Right cardiac atrium (tissue), 5 donors: ENCODE measurements at regions not wholly inside any gene's neighbourhood (a gene's known extent, or its start where the extent isn't known, plus 50 kb on each side); places are given as distances from the start of the nearest gene placed in this dataset.
A peak's percentile ranks its signal among the peaks of the same experiment; 100 is the strongest.
"Not testable (repeated sequence)": the region's sequence is repeated elsewhere in the genome, so short reads cannot be mapped to it uniquely, and the experiment has no call there.

Experiments
- ATAC-seq, 2 donors: fragments of 200-7000 bp; cut with Tn5 transposase; one replicate each; pipeline versions ENCODE4 v1.8.0 to v1.9.1; 2020; ENCODE audit warnings: moderate library complexity in 2 of 2, mild to moderate bottlenecking in 1 of 2
- DNase-seq, 3 donors: peaks; one replicate each; pipeline ENCODE4 v3.0.0-alpha.2; 2020
- H3K27ac ChIP-seq: one replicate; pipeline ENCODE4 v1.5.1; 2013; ENCODE audit warnings: mild to moderate bottlenecking, low read length, control low read depth, moderate library complexity
- H3K27me3 ChIP-seq: one replicate; pipeline ENCODE4 v1.6.1; 2013; ENCODE audit not compliant: control insufficient read depth, insufficient read depth
- H3K4me1 ChIP-seq: one replicate; pipeline ENCODE4 v1.6.1; 2013; ENCODE audit warnings: low read length; ENCODE audit not compliant: control insufficient read depth, insufficient read depth
- H3K4me3 ChIP-seq: one replicate; pipeline ENCODE4 v1.5.1; 2013; ENCODE audit warnings: low read length, control low read depth
- H3K9me3 ChIP-seq: one replicate; pipeline ENCODE4 v1.6.1; 2013; ENCODE audit warnings: low read length; ENCODE audit not compliant: control insufficient read depth
- WGBS: extraction: QIAGEN DNeasy Blood & Tissue Kit; methylation state at CpG from one replicate; pipeline ENCODE4 v1.1.7; 2013; 5-methylcytosine and 5-hydroxymethylcytosine counted together
- intact Hi-C, 4 donors: fragments of 100-400 bp; cut with DNase I; formaldehyde crosslinking; loops; one replicate each; pipeline versions ENCODE4 v1.11.0 to v1.14.0; 2022 to 2023
- donor health status: healthy with polysubstance abuse.
- donor health status: DM: no; HTN: yes; CAD: no.
- donor health status: DM: no; HTN: no; CAD: no.
- donor health status: DM: no; HTN: yes; CAD: no; lungs with severe emphysema.
- donor health status: DM: yes; HTN: yes; CAD: no.

DNA sequence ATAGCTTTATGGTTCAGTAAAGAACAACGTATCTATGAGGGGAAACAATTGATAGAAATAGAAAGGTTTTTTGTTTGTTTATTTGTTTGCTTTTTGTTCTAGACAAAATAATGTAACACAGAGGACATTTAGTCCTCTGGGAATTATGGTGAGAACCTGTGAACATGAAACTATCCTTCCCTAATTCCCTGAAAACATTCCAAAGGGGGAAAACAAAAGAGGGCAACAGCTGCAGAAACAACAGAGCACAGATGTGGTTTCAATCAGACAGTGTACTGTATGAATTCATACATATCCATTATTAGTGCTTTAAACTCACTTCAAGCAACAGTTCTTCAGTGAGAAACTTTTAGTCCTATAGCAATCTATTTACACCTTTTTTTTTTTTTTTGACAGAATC is 1489.8 kb upstream of the C9orf72 start:
- DNase-seq (no peak), ATAC-seq (no peak)
- no peaks in the 10 kb centered on the region for H3K9me3 ChIP-seq
- H3K27ac ChIP-seq: no peak overlapping the region
- H3K4me1 ChIP-seq: no peaks in the 10 kb centered on the region
- no peaks in the 10 kb centered on the region for H3K27me3 ChIP-seq
- intact Hi-C loops: no loop called here
- no peak overlapping the region for H3K4me3 ChIP-seq
- 69% methylated on average over 1 of the region's 1 CpG for WGBS

DNA sequence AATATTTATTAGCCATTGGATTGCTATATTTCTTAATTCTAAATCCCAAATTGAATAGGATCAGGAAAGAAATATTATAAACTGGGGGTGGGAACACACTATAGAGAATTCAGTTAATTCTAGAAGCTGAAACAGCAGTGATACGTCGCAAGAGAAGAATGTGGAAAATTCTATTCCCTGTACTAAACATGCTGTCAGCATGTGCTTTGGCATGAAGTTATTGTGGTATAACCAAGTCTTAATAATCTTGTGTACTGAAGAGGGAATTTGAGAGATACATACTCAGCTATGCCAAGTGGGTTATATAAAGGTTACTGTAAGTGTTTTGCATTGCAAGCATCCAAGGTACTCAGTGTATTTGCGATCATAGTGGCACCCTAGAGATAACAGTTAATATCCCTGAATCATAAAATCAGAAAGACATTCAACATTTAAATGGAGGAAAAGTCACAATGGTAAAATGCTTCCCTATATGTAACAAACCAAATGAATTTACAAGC is 1492.9 kb upstream of the C9orf72 start:
- DNase-seq: no peak
- H3K4me1 ChIP-seq: no peaks in the 10 kb centered on the region
- H3K9me3 ChIP-seq: no peaks in the 10 kb centered on the region
- no peak overlapping the region for H3K4me3 ChIP-seq
- H3K27ac ChIP-seq: no peak overlapping the region
- no peaks in the 10 kb centered on the region for H3K27me3 ChIP-seq
- WGBS: 74% methylated on average over 3 of the region's 3 CpGs
- intact Hi-C loops: no loop called here
- no peak for ATAC-seq

DNA sequence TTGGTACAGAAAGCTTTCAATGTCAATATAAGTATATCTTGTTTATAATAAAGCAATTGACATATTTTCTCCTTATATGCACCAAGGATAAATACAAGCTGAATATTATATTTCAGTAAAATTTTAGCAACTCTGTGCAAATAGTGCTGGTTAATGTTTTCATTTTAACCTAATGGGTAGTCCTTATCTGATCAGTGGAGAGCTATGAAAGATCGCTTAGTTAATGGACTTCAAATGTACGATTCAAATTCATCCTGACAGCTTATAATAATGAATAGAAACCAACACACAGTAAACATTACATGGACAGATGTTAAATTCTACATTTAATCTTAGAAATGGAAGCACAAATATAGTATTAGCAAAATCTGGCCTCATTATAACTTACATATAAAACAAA is 1495.2 kb upstream of the C9orf72 start:
- 78% methylated on average over 2 of the region's 2 CpGs for WGBS
- Histone ChIP-seq H3K9me3 (no peaks in the 10 kb centered on the region), H3K4me1 (no peaks in the 10 kb centered on the region), H3K4me3 (no peak overlapping the region), H3K27ac (no peak overlapping the region), H3K27me3 (no peaks in the 10 kb centered on the region)
- ATAC-seq: no peak
- intact Hi-C loops: no loop called here
- DNase-seq: no peak

DNA sequence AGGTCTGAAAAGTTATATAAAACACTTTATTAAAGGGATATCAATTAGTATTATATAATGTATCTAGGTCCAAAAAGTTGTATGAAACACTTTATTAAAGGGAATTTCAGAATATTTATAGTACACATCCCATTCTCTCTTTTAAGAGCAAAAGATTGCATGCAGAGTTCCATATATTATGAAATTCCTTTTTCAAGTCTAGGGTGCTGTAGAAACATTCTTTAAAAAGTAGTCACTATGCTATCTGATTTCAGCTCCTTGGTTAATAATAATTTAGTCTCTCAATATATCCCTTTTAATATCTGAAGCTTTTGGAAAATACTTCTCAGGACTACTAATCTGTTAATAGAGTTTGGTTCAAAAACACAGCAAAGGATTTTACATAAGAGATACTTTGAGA is 1496.1 kb upstream of the C9orf72 start:
- H3K4me3 ChIP-seq: no peak overlapping the region
- no peaks in the 10 kb centered on the region for H3K27me3 ChIP-seq
- H3K9me3 ChIP-seq: no peaks in the 10 kb centered on the region
- intact Hi-C loops: no loop called here
- no peaks in the 10 kb centered on the region for H3K4me1 ChIP-seq
- ATAC-seq (no peak), DNase-seq (no peak)
- H3K27ac ChIP-seq: no peak overlapping the region

DNA sequence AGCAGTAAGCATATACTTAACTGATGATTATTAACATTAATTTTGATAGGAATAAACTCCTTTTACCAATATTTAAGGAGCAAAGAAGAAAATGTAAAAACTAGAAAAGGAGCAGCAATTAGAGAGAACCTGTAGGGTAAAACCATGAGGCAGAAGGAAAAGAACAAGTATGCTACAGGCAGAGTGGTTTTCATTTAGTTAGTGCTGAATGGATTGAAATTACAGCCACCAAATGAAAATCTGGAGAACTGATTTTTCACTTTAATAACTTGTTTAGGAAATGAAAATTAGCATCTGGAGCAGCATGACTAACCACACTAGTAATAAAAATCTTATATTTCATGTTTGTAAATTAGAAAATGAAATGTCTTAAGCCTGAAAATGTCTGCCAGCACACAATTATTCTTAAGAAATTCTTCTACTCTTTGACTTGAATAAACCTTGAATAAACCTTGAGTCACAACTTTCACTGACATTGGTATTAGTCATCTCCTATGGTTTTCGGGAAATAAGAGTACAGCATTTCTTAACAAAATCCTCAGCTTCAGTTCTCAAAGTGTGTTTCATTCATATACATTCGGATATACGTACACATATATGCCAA is 1504.9 kb upstream of the C9orf72 start:
- Histone ChIP-seq H3K27ac (no peak overlapping the region), H3K27me3 (no peaks in the 10 kb centered on the region), H3K4me1 (no peaks in the 10 kb centered on the region), H3K9me3 (no peaks in the 10 kb centered on the region), H3K4me3 (no peak overlapping the region)
- intact Hi-C loops: no loop called here
- ATAC-seq: no peak
- 86% methylated on average over 3 of the region's 3 CpGs for WGBS
- no peak for DNase-seq

DNA sequence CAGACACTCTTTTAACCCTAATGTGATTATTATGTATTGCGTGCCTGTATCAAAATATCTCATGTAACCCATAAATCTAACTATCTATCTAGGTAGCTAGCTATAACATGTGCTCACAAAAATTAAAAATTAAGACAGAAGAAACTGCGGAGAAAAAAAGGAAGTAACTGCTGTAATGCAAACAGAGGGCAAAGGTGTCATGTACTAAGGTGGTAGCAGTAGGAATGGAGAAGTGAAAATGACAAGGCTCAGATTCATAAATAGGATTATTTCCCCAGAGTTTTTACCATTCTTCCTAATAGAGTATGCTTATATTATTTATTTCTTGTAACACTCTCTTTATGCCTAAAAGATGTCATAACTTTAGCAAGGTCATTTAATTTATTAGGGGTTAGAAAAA is 1527.5 kb upstream of the C9orf72 start:
- intact Hi-C loops: no loop called here
- H3K27me3 ChIP-seq: no peaks in the 10 kb centered on the region
- H3K9me3 ChIP-seq: no peaks in the 10 kb centered on the region
- no peaks in the 10 kb centered on the region for H3K4me1 ChIP-seq
- 66% methylated on average over 2 of the region's 2 CpGs for WGBS
- no peak for DNase-seq
- no peak overlapping the region for H3K4me3 ChIP-seq
- no peak overlapping the region for H3K27ac ChIP-seq
- no peak for ATAC-seq

DNA sequence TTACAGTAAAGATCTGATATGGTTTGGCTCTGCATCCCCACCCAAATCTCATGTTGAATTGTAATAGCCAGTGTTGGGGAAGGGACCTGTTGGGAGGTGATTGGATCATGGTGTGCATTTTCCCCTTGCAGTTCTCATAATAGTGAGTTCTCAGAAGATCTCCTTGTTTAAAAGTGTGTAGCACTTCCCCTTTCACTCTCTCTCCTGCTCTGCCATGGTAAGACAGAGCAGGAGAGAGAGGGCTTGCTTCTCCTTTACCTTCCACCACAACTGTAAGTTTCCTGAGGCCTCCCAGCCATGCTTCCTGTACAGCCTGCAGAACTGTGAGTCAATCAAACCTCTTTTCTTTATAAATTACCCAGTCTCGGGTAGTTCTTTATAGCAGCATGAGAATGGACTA is 1530.9 kb upstream of the C9orf72 start:
- intact Hi-C loops, H3K4me1 ChIP-seq, H3K27ac ChIP-seq, DNase-seq, H3K9me3 ChIP-seq, ATAC-seq, H3K4me3 ChIP-seq, H3K27me3 ChIP-seq: not testable (repeated sequence)
- 65% methylated on average over 1 of the region's 1 CpG for WGBS

DNA sequence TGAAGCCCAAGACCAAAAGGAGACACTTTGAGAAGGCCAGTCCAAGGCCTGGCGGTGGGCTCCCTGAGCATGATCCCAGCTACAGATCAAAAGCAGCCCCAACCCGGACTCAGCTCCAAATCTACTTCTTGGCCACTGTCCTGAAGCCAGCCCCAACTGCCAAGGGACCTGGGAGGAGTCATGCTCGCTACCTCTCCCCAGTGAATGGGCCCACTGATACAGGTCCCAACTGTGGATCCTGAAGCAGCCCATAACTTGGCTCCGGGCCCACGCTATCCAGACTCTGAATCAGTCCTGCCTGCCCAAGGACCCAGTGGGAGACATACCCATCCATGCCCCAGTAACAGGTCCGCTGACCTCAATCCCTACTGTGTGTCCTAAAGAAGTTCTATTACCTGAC is 1545.3 kb upstream of the C9orf72 start:
- no peaks in the 10 kb centered on the region for H3K27me3 ChIP-seq
- intact Hi-C loops: no loop called here
- ATAC-seq (peak in 1 of 2 donors; percentile 26), DNase-seq (peak in 2 of 3 donors; percentile 15 to 43)
- no peak overlapping the region for H3K27ac ChIP-seq
- no peaks in the 10 kb centered on the region for H3K4me1 ChIP-seq
- WGBS: 71% methylated on average over 6 of the region's 6 CpGs
- H3K9me3 ChIP-seq: no peaks in the 10 kb centered on the region
- H3K4me3 ChIP-seq: no peak overlapping the region

DNA sequence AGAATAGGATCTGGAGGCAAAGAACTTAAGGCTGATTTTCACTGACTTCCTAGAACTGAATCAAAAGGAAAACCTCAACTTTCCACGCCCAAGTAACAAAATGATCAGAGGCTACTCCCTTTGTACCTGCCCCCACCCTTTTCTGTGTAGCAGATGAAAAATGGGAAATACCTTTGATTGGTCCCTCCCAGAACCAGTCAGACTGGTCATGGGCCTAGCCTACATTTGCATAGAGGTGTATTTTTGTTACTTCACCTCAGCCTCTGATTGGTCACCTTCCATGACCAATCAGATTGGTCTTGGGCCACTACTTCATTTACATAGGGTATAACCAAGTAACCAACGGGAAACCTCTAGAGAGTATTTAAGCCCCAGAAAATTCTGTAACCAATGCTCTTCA is 1553.5 kb upstream of the C9orf72 start:
- intact Hi-C loops: no loop called here
- Histone ChIP-seq H3K4me3 (no peak overlapping the region), H3K9me3 (peaks cover 2% of the 10 kb centered on the region), H3K27me3 (no peaks in the 10 kb centered on the region), H3K4me1 (no peaks in the 10 kb centered on the region), H3K27ac (no peak overlapping the region)
- ATAC-seq (no peak), DNase-seq (no peak)
- 78% methylated on average over 2 of the region's 2 CpGs for WGBS

DNA sequence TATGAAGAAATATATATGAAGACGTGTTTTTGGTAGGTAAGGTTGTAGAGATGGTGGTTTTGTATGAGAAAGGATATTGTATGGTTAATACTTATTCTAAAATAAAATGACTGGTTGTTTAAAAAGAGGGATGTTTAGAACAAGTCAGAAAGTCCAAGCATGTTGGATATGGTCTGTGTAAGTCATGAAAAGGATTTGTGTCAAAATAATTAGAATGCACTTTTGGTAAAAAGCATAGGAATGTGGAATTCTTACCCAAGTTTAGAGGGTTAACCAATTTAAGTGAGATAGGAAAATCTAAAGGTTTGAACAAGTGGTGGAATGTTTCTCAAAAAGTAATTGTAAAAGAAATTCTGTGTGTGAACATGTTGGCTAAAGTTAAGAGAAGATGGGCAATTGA is 1556.5 kb upstream of the C9orf72 start:
- 66% methylated on average over 1 of the region's 1 CpG for WGBS
- no peak for ATAC-seq
- intact Hi-C loops: no loop called here
- no peak overlapping the region for H3K27ac ChIP-seq
- H3K4me3 ChIP-seq: no peak overlapping the region
- H3K9me3 ChIP-seq: peaks cover 4% of the 10 kb centered on the region
- no peaks in the 10 kb centered on the region for H3K4me1 ChIP-seq
- no peak for DNase-seq
- no peaks in the 10 kb centered on the region for H3K27me3 ChIP-seq

DNA sequence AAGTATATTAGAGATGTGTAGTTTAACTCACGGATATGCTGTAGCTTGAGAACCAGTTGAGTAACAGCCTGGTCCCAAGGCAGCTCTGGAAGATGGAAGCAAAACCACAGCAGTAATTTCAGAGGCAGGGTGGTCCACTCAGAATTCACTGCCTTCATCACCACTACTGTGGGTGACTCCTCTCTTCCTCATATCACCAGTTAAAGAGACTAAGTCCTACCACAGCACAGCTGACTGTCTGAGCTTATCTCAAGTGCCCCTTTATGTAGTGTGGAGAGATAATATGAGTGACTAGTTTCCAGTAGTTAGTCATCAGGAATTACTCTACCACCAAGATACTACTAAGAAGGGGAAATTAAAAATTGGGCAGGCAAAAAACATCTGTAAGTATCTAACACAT is 1571.2 kb upstream of the C9orf72 start:
- ATAC-seq (no peak), DNase-seq (no peak)
- no peak overlapping the region for H3K4me3 ChIP-seq
- intact Hi-C loops: no loop called here
- 82% methylated on average over 1 of the region's 1 CpG for WGBS
- H3K9me3 ChIP-seq: no peaks in the 10 kb centered on the region
- H3K4me1 ChIP-seq: no peaks in the 10 kb centered on the region
- no peak overlapping the region for H3K27ac ChIP-seq
- H3K27me3 ChIP-seq: no peaks in the 10 kb centered on the region

DNA sequence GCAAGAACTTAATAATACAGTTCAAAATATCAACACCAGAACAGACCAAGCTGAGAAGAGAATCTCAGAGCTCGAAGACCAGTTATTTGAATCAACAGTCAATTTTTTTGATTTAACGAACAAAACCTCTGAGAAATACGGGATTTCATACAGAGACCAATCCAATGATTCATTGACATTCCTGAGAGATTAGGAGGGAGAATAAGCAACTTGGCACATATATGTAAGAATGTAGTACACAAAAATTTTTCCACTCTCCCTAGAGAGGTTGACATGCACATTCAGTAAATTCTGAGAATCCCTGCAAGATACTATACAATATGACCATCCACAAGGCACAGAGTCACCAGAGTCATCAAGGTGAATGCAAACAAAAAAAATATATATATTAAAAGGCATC is 1577.3 kb upstream of the C9orf72 start:
- intact Hi-C loops: no loop called here

More for the DNA sequence above, 1577.3 kb upstream of the C9orf72 start:
- no peaks in the 10 kb centered on the region for H3K4me1 ChIP-seq
- no peak for DNase-seq
- no peak for ATAC-seq
- no peak overlapping the region for H3K4me3 ChIP-seq
- no peaks in the 10 kb centered on the region for H3K9me3 ChIP-seq
- 69% methylated on average over 3 of the region's 3 CpGs for WGBS
- H3K27me3 ChIP-seq: no peaks in the 10 kb centered on the region
- H3K27ac ChIP-seq: no peak overlapping the region
